Upper lobe of left lung (tissue), 4 donors: ENCODE measurements at regions not wholly inside any gene's neighbourhood (a gene's known extent, or its start where the extent isn't known, plus 50 kb on each side); places are given as distances from the start of the nearest gene placed in this dataset.

ENCODE experiments used
- CTCF ChIP-seq, 6 experiments: fragments of 450-650 bp in 4 of 6; fragments of 200-600 bp in 2 of 6; sonication (generic) in 2 of 6; IDR thresholded peaks; one replicate each; pipeline ENCODE4 v1.5.1; 2016 to 2019; ENCODE audit warnings: antibody characterized with exemption in 6 of 6
- EP300 ChIP-seq, 4 donors: sonication (generic); formaldehyde crosslinking; IDR thresholded peaks; one replicate each; pipeline ENCODE4 v1.5.1; 2017; ENCODE audit warnings: antibody characterized with exemption in 4 of 4, control low read depth in 2 of 4
- POLR2AphosphoS5 ChIP-seq, 2 donors: sonication (generic); formaldehyde crosslinking; IDR thresholded peaks; one replicate each; pipeline ENCODE4 v1.5.1; 2017; ENCODE audit warnings: antibody characterized with exemption in 2 of 2

- TF ChIP-seq EP300 (IDR thresholded peaks at IDR 0.05), result no peak
- TF ChIP-seq CTCF (IDR thresholded peaks at IDR 0.05), result no peak
- TF ChIP-seq POLR2AphosphoS5 (IDR thresholded peaks at IDR 0.05), result no peak
Observed at GRCh38 chr12:45646851-45647581, 82.5 kb upstream of the ARID2 start.
